DOHH2 (cell line): ENCODE measurements at regions not wholly inside any gene's neighbourhood (a gene's known extent, or its start where the extent isn't known, plus 50 kb on each side); places are given as distances from the start of the nearest gene placed in this dataset.

Experiments used
- H3F3A ChIP-seq: fragments of 200-600 bp; sonication (generic), shearing (Covaris generic); 2 replicates; pipeline ENCODE4 v1.6.0; 2016; ENCODE audit warnings: antibody characterized with exemption, mild to moderate bottlenecking; ENCODE audit not compliant: control insufficient read depth, insufficient read depth
- H3K27ac ChIP-seq: fragments of 200-600 bp; sonication (generic); 2 replicates; pipeline ENCODE4 v1.5.1; 2014; ENCODE audit warnings: low read depth, mild to moderate bottlenecking, low read length, moderate library complexity
- H3K27me3 ChIP-seq: fragments of 200-600 bp; sonication (generic); 2 replicates; pipeline ENCODE4 v1.6.1; 2014; ENCODE audit warnings: mild to moderate bottlenecking, low read length, mixed read lengths; ENCODE audit not compliant: control insufficient read depth
- H3K36me3 ChIP-seq: fragments of 200-600 bp; sonication (generic); 2 replicates; pipeline ENCODE4 v1.6.1; 2014; ENCODE audit warnings: mild to moderate bottlenecking, low read length, moderate library complexity, mixed read lengths; ENCODE audit not compliant: control insufficient read depth
- H3K4me1 ChIP-seq: fragments of 200-600 bp; sonication (generic); 2 replicates; pipeline ENCODE4 v1.6.1; 2014; ENCODE audit warnings: mild to moderate bottlenecking, low read length, mixed read lengths; ENCODE audit not compliant: control insufficient read depth
- H3K4me2 ChIP-seq: fragments of 200-600 bp; sonication (generic); 2 replicates; pipeline ENCODE4 v1.6.0; 2014; ENCODE audit warnings: mild to moderate bottlenecking, low read length, moderate library complexity
- H3K4me3 ChIP-seq: fragments of 200-600 bp; sonication (generic); 2 replicates; pipeline ENCODE4 v1.5.1; 2014; ENCODE audit warnings: mild to moderate bottlenecking, low read length, mixed read lengths
- H3K79me2 ChIP-seq: fragments of 200-600 bp; sonication (generic); 2 replicates; pipeline ENCODE4 v1.6.1; 2014; ENCODE audit warnings: mild to moderate bottlenecking, low read length, mixed read lengths; ENCODE audit not compliant: control insufficient read depth
- H3K9me2 ChIP-seq: fragments of 200-600 bp; sonication (generic); replicated peaks from 2 replicates; pipeline ENCODE4 v1.6.1; 2014; ENCODE audit warnings: mild to moderate bottlenecking, low read length, mixed read lengths; ENCODE audit not compliant: control insufficient read depth
- H3K9me3 ChIP-seq: fragments of 200-600 bp; sonication (generic); 2 replicates; pipeline ENCODE4 v1.6.1; 2014; ENCODE audit warnings: antibody characterized with exemption, low read length, mixed read lengths; ENCODE audit not compliant: control insufficient read depth, insufficient read depth
- H4K20me1 ChIP-seq: fragments of 200-600 bp; sonication (generic); 2 replicates; pipeline ENCODE4 v1.6.0; 2014; ENCODE audit warnings: low read depth, mild to moderate bottlenecking, antibody characterized with exemption, low read length, moderate library complexity; ENCODE audit not compliant: control insufficient read depth, insufficient read depth
- EZH2phosphoT487 ChIP-seq: fragments of 200-600 bp; sonication (generic); IDR thresholded peaks from 2 replicates; pipeline ENCODE4 v1.6.1; 2017; ENCODE audit warnings: borderline replicate concordance, mild to moderate bottlenecking, antibody characterized with exemption, low read length, moderate library complexity, mixed read lengths
- TF ChIP-seq, protein P1 (sequence below): fragments of 200-600 bp; sonication (generic); IDR thresholded peaks from one replicate; pipeline ENCODE4 v1.5.1; 2014; ENCODE audit warnings: antibody characterized with exemption, mild to moderate bottlenecking, low read depth, low read length; ENCODE audit not compliant: poor library complexity, severe bottlenecking

DNA sequence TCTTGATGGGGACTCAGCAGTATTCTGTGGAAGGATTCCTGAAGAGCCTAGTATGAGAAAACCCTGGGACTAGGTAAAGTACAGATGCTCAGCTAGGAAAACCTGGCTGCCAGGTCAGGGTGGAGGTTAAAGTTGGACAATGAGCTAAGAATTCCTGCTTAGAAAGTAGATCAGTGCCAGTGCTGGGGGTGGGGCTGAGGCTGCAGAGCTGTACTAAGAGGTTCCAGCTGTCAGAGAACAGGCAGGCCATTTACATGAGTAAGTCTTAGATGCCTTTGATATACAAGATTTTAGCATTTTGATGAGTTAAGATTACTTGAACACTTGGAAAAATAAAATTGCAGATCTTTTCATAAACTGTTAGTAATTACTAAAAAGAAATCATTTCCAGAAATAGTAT lies 332.3 kb upstream of the NUDT12 start:
- Histone ChIP-seq H3K9me2 (no peaks in the 10 kb centered on the region), H3K79me2 (no peaks in the 10 kb centered on the region), H3K27me3 (no peaks in the 10 kb centered on the region), H3K4me2 (no peak overlapping the region), H3K36me3 (no peaks in the 10 kb centered on the region), H3K4me3 (no peak overlapping the region), H4K20me1 (no peaks in the 10 kb centered on the region), H3K9me3 (no peaks in the 10 kb centered on the region), H3F3A (no peaks in the 10 kb centered on the region), H3K4me1 (no peaks in the 10 kb centered on the region), H3K27ac (no peak overlapping the region)
- TF ChIP-seq EZH2phosphoT487 = no peak
- TF ChIP-seq, protein P1, sequence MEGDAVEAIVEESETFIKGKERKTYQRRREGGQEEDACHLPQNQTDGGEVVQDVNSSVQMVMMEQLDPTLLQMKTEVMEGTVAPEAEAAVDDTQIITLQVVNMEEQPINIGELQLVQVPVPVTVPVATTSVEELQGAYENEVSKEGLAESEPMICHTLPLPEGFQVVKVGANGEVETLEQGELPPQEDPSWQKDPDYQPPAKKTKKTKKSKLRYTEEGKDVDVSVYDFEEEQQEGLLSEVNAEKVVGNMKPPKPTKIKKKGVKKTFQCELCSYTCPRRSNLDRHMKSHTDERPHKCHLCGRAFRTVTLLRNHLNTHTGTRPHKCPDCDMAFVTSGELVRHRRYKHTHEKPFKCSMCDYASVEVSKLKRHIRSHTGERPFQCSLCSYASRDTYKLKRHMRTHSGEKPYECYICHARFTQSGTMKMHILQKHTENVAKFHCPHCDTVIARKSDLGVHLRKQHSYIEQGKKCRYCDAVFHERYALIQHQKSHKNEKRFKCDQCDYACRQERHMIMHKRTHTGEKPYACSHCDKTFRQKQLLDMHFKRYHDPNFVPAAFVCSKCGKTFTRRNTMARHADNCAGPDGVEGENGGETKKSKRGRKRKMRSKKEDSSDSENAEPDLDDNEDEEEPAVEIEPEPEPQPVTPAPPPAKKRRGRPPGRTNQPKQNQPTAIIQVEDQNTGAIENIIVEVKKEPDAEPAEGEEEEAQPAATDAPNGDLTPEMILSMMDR = no peak

DNA sequence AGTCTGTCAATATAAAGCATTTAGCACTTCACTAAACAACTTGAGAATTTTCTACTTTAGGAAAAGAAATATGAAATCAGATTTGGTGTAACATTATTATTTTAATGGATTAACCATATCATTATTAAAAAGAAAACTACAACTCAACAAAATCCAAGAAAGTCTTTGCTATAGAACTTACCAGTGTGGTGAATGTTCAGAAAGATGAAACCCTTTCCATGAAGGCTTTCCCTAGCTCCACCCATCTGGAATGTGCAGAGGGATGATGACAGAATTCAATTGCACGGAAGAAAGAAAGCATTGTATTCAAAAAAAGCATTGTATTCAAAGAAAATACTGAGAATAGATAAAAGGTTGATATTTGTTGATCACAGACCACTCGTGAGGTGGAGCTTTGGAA lies 328.6 kb upstream of the NUDT12 start:
- Histone ChIP-seq H3K27me3 (no peaks in the 10 kb centered on the region), H3K4me3 (no peak overlapping the region), H3K27ac (no peak overlapping the region), H4K20me1 (no peaks in the 10 kb centered on the region), H3K79me2 (no peaks in the 10 kb centered on the region), H3K9me3 (no peaks in the 10 kb centered on the region), H3K4me2 (no peak overlapping the region), H3F3A (no peaks in the 10 kb centered on the region), H3K4me1 (no peaks in the 10 kb centered on the region), H3K9me2 (no peaks in the 10 kb centered on the region), H3K36me3 (no peaks in the 10 kb centered on the region)
- TF ChIP-seq EZH2phosphoT487 = no peak
- TF ChIP-seq, protein P1 = no peak

DNA sequence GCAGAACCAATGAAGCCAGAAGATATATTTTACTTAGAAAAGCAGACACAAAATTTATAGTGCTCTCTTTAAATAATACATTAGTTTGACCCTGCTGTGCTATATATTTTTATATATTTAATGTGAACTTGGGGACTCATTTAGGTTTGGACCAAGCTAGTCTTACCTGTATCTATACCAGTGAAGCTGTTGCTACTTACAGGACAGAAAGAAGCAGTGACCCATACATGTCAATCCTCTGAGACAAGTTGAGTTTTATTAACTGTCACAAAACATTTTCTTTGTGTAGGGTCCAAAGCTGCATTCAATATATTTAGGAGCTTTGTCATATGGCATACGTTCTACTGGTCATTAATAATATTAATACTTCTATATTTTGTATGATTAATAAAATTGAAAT lies 327.7 kb upstream of the NUDT12 start:
- no peaks in the 10 kb centered on the region for H3F3A ChIP-seq
- H3K9me3 ChIP-seq = no peaks in the 10 kb centered on the region
- H3K79me2 ChIP-seq = no peaks in the 10 kb centered on the region
- H4K20me1 ChIP-seq = no peaks in the 10 kb centered on the region
- no peaks in the 10 kb centered on the region for H3K9me2 ChIP-seq
- no peaks in the 10 kb centered on the region for H3K27me3 ChIP-seq
- TF ChIP-seq, protein P1 = no peak
- TF ChIP-seq EZH2phosphoT487 = no peak
- no peak overlapping the region for H3K4me2 ChIP-seq
- no peaks in the 10 kb centered on the region for H3K4me1 ChIP-seq
- no peak overlapping the region for H3K4me3 ChIP-seq
- no peak overlapping the region for H3K27ac ChIP-seq
- H3K36me3 ChIP-seq = no peaks in the 10 kb centered on the region
